ENCODE measurements at regions not wholly inside any gene's neighbourhood (a gene's known extent, or its start where the extent isn't known, plus 50 kb on each side); places are given as distances from the start of the nearest gene placed in this dataset.

- TF ChIP-seq CTCF (IDR thresholded peaks at IDR 0.05; ENCODE audit: insufficient read depth, low read length): no peak
- TF ChIP-seq POLR2AphosphoS5 (IDR thresholded peaks at IDR 0.05; ENCODE audit: low read depth): no peak
- no peak for TF ChIP-seq GABPA (IDR thresholded peaks at IDR 0.05; ENCODE audit: low read depth)
Measured at GRCh38 chr3:110734524-110734923, 337.1 kb upstream of the NECTIN3 start.
